ENCODE measurements at regions not wholly inside any gene's neighbourhood (a gene's known extent, or its start where the extent isn't known, plus 50 kb on each side); places are given as distances from the start of the nearest gene placed in this dataset.

DNA sequence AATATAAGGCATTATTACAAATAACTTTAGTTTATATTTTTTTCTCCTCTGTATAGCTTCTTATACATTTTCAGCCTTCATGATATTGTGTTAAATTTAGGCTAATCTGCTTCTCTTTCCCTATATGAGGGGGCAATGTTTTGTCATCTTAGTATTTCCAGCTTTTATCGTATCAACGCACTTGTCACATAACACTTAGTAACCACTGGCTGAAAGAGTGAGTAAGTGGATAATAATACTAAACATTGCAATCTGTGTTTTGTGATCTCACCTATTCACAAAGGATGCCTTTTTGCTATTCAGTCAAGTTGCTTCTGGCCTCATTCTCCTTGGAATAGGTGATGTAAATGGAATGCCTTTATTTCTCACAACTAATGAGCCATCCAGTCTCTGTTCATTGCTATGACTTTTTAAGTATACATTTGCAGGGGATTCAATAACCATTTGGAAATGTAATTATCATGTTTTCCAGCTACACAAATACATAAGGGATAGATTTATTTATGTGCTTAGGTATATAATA, 260.9 kb downstream of the BMP4 start:
- Mint-ChIP-seq H3K9me3 (no peaks in the 10 kb centered on the region), H3K36me3 (ENCODE audit: low read depth) (no peaks in the 10 kb centered on the region), H3K4me3 (no peak overlapping the region), H3K27me3 (ENCODE audit: insufficient read depth) (no peaks in the 10 kb centered on the region), H3K27ac (no peak overlapping the region), H3K4me1 (peaks cover 29% of the 10 kb centered on the region)
- no peak for TF ChIP-seq CTCF (conservative IDR thresholded peaks at IDR 0.05)
- Histone ChIP-seq H3K4me1 (ENCODE audit: control insufficient read depth, insufficient read depth, low read length) (peaks cover 7% of the 10 kb centered on the region), H3K9me3 (ENCODE audit: control insufficient read depth, low read length) (no peaks in the 10 kb centered on the region), H3K4me3 (ENCODE audit: low read length) (no peak overlapping the region), H3K27ac (ENCODE audit: low read depth, low read length) (no peak overlapping the region), H3K36me3 (ENCODE audit: control insufficient read depth, insufficient read depth, low read length) (no peaks in the 10 kb centered on the region), H3K27me3 (ENCODE audit: control insufficient read depth, insufficient read depth, low read length, poor library complexity, severe bottlenecking) (no peaks in the 10 kb centered on the region), H3K9ac (ENCODE audit: extremely low read depth, low read length, poor library complexity, severe bottlenecking) (no peak overlapping the region)
- WGBS, 2 experiments (ENCODE audit: insufficient coverage in 1 of 2, insufficient read length in 1 of 2) = no CpG with 5 or more reads among the region's 2 CpGs
- DNase-seq = no peak

GRCh38 chr14:53692885-53693284, 263.7 kb downstream of the BMP4 start:
- Histone ChIP-seq H3K9ac (ENCODE audit: extremely low read depth, low read length, poor library complexity, severe bottlenecking) (no peak overlapping the region), H3K9me3 (ENCODE audit: control insufficient read depth, low read length) (no peaks in the 10 kb centered on the region), H3K27me3 (ENCODE audit: control insufficient read depth, insufficient read depth, low read length, poor library complexity, severe bottlenecking) (no peaks in the 10 kb centered on the region), H3K27ac (ENCODE audit: low read depth, low read length) (no peak overlapping the region), H3K4me3 (ENCODE audit: low read length) (no peak overlapping the region), H3K4me1 (ENCODE audit: control insufficient read depth, insufficient read depth, low read length) (peaks cover 6% of the 10 kb centered on the region), H3K36me3 (ENCODE audit: control insufficient read depth, insufficient read depth, low read length) (no peaks in the 10 kb centered on the region)
- no peak overlapping the region for H3K4me3 Mint-ChIP-seq
- no peak for DNase-seq
- peaks cover 16% of the 10 kb centered on the region for H3K4me1 Mint-ChIP-seq
- no peaks in the 10 kb centered on the region for H3K27me3 Mint-ChIP-seq (ENCODE audit: insufficient read depth)
- H3K36me3 Mint-ChIP-seq (ENCODE audit: low read depth) = no peaks in the 10 kb centered on the region
- no peak for TF ChIP-seq CTCF (conservative IDR thresholded peaks at IDR 0.05)
- H3K9me3 Mint-ChIP-seq = no peaks in the 10 kb centered on the region
- H3K27ac Mint-ChIP-seq = no peak overlapping the region
- WGBS, 2 experiments (ENCODE audit: insufficient coverage in 1 of 2, insufficient read length in 1 of 2) = 93% methylated on average over 1 of the region's 1 CpG; no CpG with 5 or more reads in 1 of the 2 experiments

DNA sequence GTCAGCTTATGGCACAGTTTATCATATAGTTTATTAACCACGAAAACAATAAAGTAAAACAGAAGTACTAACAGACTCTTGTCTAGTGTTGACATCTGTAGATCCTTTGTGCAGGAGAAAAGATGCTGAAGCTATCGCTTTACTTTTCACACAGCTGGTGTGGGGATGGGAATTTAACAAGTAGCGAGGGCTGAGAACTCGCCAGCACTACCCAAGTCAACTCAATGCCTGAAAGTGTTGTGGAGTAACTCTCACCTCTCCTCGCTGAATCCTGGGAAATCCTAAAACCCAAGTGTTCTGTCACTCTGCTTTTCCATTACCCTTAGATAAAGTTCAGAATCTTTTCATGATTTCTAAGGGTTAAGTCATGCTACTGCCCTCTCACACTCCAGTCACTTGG, 264.2 kb downstream of the BMP4 start:
- TF ChIP-seq CTCF (conservative IDR thresholded peaks at IDR 0.05) = no peak
- Histone ChIP-seq H3K4me1 (ENCODE audit: control insufficient read depth, insufficient read depth, low read length) (peaks cover 2% of the 10 kb centered on the region), H3K9me3 (ENCODE audit: control insufficient read depth, low read length) (no peaks in the 10 kb centered on the region), H3K36me3 (ENCODE audit: control insufficient read depth, insufficient read depth, low read length) (no peaks in the 10 kb centered on the region), H3K9ac (ENCODE audit: extremely low read depth, low read length, poor library complexity, severe bottlenecking) (no peak overlapping the region), H3K27ac (ENCODE audit: low read depth, low read length) (no peak overlapping the region), H3K27me3 (ENCODE audit: control insufficient read depth, insufficient read depth, low read length, poor library complexity, severe bottlenecking) (no peaks in the 10 kb centered on the region), H3K4me3 (ENCODE audit: low read length) (no peak overlapping the region)
- Mint-ChIP-seq H3K27ac (no peak overlapping the region), H3K4me3 (no peak overlapping the region), H3K4me1 (peaks cover 11% of the 10 kb centered on the region), H3K9me3 (no peaks in the 10 kb centered on the region), H3K27me3 (ENCODE audit: insufficient read depth) (no peaks in the 10 kb centered on the region), H3K36me3 (ENCODE audit: low read depth) (no peaks in the 10 kb centered on the region)
- 85 to 87% methylated on average over 4 to 5 of the region's 5 CpGs for WGBS, 2 experiments (ENCODE audit: insufficient coverage in 1 of 2, insufficient read length in 1 of 2)
- no peak for DNase-seq
